ENCODE measurements at regions not wholly inside any gene's neighbourhood (a gene's known extent, or its start where the extent isn't known, plus 50 kb on each side); places are given as distances from the start of the nearest gene placed in this dataset.

- Mint-ChIP-seq H3K4me3 (no peak overlapping the region), H3K36me3 (no peaks in the 10 kb centered on the region), H3K9me3 (no peaks in the 10 kb centered on the region), H3K4me1 (no peaks in the 10 kb centered on the region), H3K27ac (no peak overlapping the region), H3K27me3 (peaks cover 19% of the 10 kb centered on the region)
- no peak for DNase-seq
These were observed 85.4 kb upstream of the RTL1 start for GRCh38 chr14:100988956-100989355.

- no peaks in the 10 kb centered on the region for H3K9me3 Mint-ChIP-seq
- no peak overlapping the region for H3K4me3 Mint-ChIP-seq
- no peak overlapping the region for H3K27ac Mint-ChIP-seq
- peaks cover 19% of the 10 kb centered on the region for H3K27me3 Mint-ChIP-seq
- H3K4me1 Mint-ChIP-seq: no peaks in the 10 kb centered on the region
- no peak for DNase-seq
- no peaks in the 10 kb centered on the region for H3K36me3 Mint-ChIP-seq
These were observed 86.4 kb upstream of the RTL1 start for GRCh38 chr14:100989924-100990323.

GRCh38 chr14:100994082-100994481 is 90.6 kb upstream of the RTL1 start:
- Mint-ChIP-seq H3K36me3 (no peaks in the 10 kb centered on the region), H3K4me1 (no peaks in the 10 kb centered on the region), H3K27ac (no peak overlapping the region), H3K4me3 (no peak overlapping the region), H3K27me3 (peaks cover 39% of the 10 kb centered on the region), H3K9me3 (no peaks in the 10 kb centered on the region)
- no peak for DNase-seq

GRCh38 chr14:100994756-100995330 is 91.3 kb upstream of the RTL1 start:
- no peaks in the 10 kb centered on the region for H3K4me1 Mint-ChIP-seq
- H3K9me3 Mint-ChIP-seq: no peaks in the 10 kb centered on the region
- H3K36me3 Mint-ChIP-seq: no peaks in the 10 kb centered on the region
- H3K4me3 Mint-ChIP-seq: no peak overlapping the region
- no peak for DNase-seq
- no peak overlapping the region for H3K27ac Mint-ChIP-seq
- peaks cover 39% of the 10 kb centered on the region for H3K27me3 Mint-ChIP-seq

GRCh38 chr14:101000711-101001250 is 97.3 kb upstream of the RTL1 start:
- peaks cover 36% of the 10 kb centered on the region for H3K27me3 Mint-ChIP-seq
- H3K36me3 Mint-ChIP-seq: no peaks in the 10 kb centered on the region
- no peak for DNase-seq
- H3K4me3 Mint-ChIP-seq: no peak overlapping the region
- H3K27ac Mint-ChIP-seq: no peak overlapping the region
- no peaks in the 10 kb centered on the region for H3K4me1 Mint-ChIP-seq
- no peaks in the 10 kb centered on the region for H3K9me3 Mint-ChIP-seq

- Mint-ChIP-seq H3K36me3 (no peaks in the 10 kb centered on the region), H3K9me3 (no peaks in the 10 kb centered on the region)
- no peak for DNase-seq
These were observed 98.0 kb upstream of the RTL1 start for GRCh38 chr14:101001311-101002069.

GRCh38 chr14:101002738-101003137 is 99.2 kb upstream of the RTL1 start:
- no peaks in the 10 kb centered on the region for H3K9me3 Mint-ChIP-seq
- H3K36me3 Mint-ChIP-seq: no peaks in the 10 kb centered on the region
- no peak for DNase-seq
- H3K4me1 Mint-ChIP-seq: no peaks in the 10 kb centered on the region
- no peak overlapping the region for H3K4me3 Mint-ChIP-seq
- H3K27me3 Mint-ChIP-seq: peaks cover 28% of the 10 kb centered on the region
- H3K27ac Mint-ChIP-seq: no peak overlapping the region

More at GRCh38 chr14:101001311-101002069, 98.0 kb upstream of the RTL1 start:
- no peak overlapping the region for H3K4me3 Mint-ChIP-seq
- H3K27ac Mint-ChIP-seq: no peak overlapping the region
- peaks cover 32% of the 10 kb centered on the region for H3K27me3 Mint-ChIP-seq
- H3K4me1 Mint-ChIP-seq: no peaks in the 10 kb centered on the region

- Mint-ChIP-seq H3K4me3 (no peak overlapping the region), H3K4me1 (no peaks in the 10 kb centered on the region), H3K27me3 (peaks cover 24% of the 10 kb centered on the region), H3K9me3 (no peaks in the 10 kb centered on the region), H3K36me3 (no peaks in the 10 kb centered on the region), H3K27ac (no peak overlapping the region)
- DNase-seq: no peak
These were observed 100.7 kb upstream of the RTL1 start for GRCh38 chr14:101004176-101004575.

- H3K27me3 Mint-ChIP-seq: peaks cover 24% of the 10 kb centered on the region
- H3K4me1 Mint-ChIP-seq: no peaks in the 10 kb centered on the region
These were observed 101.4 kb upstream of the RTL1 start for GRCh38 chr14:101004954-101005353.

GRCh38 chr14:101005447-101005846 is 101.9 kb upstream of the RTL1 start:
- Mint-ChIP-seq H3K4me1 (no peaks in the 10 kb centered on the region), H3K4me3 (no peak overlapping the region), H3K9me3 (no peaks in the 10 kb centered on the region), H3K36me3 (no peaks in the 10 kb centered on the region), H3K27me3 (peaks cover 24% of the 10 kb centered on the region), H3K27ac (no peak overlapping the region)
- no peak for DNase-seq

More at GRCh38 chr14:101004954-101005353, 101.4 kb upstream of the RTL1 start:
- H3K4me3 Mint-ChIP-seq: no peak overlapping the region
- H3K9me3 Mint-ChIP-seq: no peaks in the 10 kb centered on the region
- H3K36me3 Mint-ChIP-seq: no peaks in the 10 kb centered on the region
- DNase-seq: no peak
- H3K27ac Mint-ChIP-seq: no peak overlapping the region

GRCh38 chr14:101006008-101006407 is 102.5 kb upstream of the RTL1 start:
- no peak for DNase-seq
- no peak overlapping the region for H3K4me3 Mint-ChIP-seq
- no peaks in the 10 kb centered on the region for H3K4me1 Mint-ChIP-seq
- no peaks in the 10 kb centered on the region for H3K9me3 Mint-ChIP-seq
- H3K36me3 Mint-ChIP-seq: no peaks in the 10 kb centered on the region
- H3K27ac Mint-ChIP-seq: no peak overlapping the region
- H3K27me3 Mint-ChIP-seq: peaks cover 22% of the 10 kb centered on the region

GRCh38 chr14:101007004-101007614 is 103.6 kb upstream of the RTL1 start:
- H3K36me3 Mint-ChIP-seq: no peaks in the 10 kb centered on the region
- no peak for DNase-seq
- peaks cover 20% of the 10 kb centered on the region for H3K27me3 Mint-ChIP-seq
- no peak overlapping the region for H3K27ac Mint-ChIP-seq
- H3K4me1 Mint-ChIP-seq: no peaks in the 10 kb centered on the region
- peaks cover 6% of the 10 kb centered on the region for H3K9me3 Mint-ChIP-seq
- no peak overlapping the region for H3K4me3 Mint-ChIP-seq

- no peak overlapping the region for H3K4me3 Mint-ChIP-seq
- H3K9me3 Mint-ChIP-seq: peaks cover 12% of the 10 kb centered on the region
- H3K36me3 Mint-ChIP-seq: no peaks in the 10 kb centered on the region
- H3K27me3 Mint-ChIP-seq: peaks cover 20% of the 10 kb centered on the region
- H3K27ac Mint-ChIP-seq: no peak overlapping the region
- DNase-seq: no peak
- no peaks in the 10 kb centered on the region for H3K4me1 Mint-ChIP-seq
These were observed 104.2 kb upstream of the RTL1 start for GRCh38 chr14:101007765-101008164.

- no peak for DNase-seq
- Mint-ChIP-seq H3K9me3 (peaks cover 12% of the 10 kb centered on the region), H3K4me3 (no peak overlapping the region)
These were observed 104.7 kb upstream of the RTL1 start for GRCh38 chr14:101008196-101008595.

GRCh38 chr14:101008631-101009336 is 105.3 kb upstream of the RTL1 start:
- Mint-ChIP-seq H3K9me3 (peaks cover 12% of the 10 kb centered on the region), H3K4me3 (no peak overlapping the region), H3K4me1 (no peaks in the 10 kb centered on the region), H3K36me3 (no peaks in the 10 kb centered on the region), H3K27me3 (peaks cover 20% of the 10 kb centered on the region), H3K27ac (no peak overlapping the region)
- no peak for DNase-seq

More at GRCh38 chr14:101008196-101008595, 104.7 kb upstream of the RTL1 start:
- no peak overlapping the region for H3K27ac Mint-ChIP-seq
- H3K36me3 Mint-ChIP-seq: no peaks in the 10 kb centered on the region
- no peaks in the 10 kb centered on the region for H3K4me1 Mint-ChIP-seq
- H3K27me3 Mint-ChIP-seq: peaks cover 20% of the 10 kb centered on the region
